Fibroblast of mammary gland (primary cell): ENCODE measurements at regions not wholly inside any gene's neighbourhood (a gene's known extent, or its start where the extent isn't known, plus 50 kb on each side); places are given as distances from the start of the nearest gene placed in this dataset.

Experiments
- DNase-seq: peaks from one replicate; pipeline ENCODE4 v3.0.0-alpha.2; 2010; ENCODE audit warnings: low read depth
- H3K4me3 ChIP-seq: 2 replicates; pipeline ENCODE4 v1.5.1; 2011; ENCODE audit warnings: low read depth, mild to moderate bottlenecking, low read length, moderate library complexity; ENCODE audit not compliant: control insufficient read depth
- CTCF ChIP-seq: conservative IDR thresholded peaks from 2 replicates; pipeline ENCODE4 v1.5.1; 2011; ENCODE audit warnings: low read depth, low read length, inconsistent platforms; ENCODE audit not compliant: control insufficient read depth, insufficient read depth

GRCh38 chr5:39518516-39518915 is 93.7 kb upstream of the DAB2 start:
- no peak overlapping the region for H3K4me3 ChIP-seq
- DNase-seq: peak; percentile 86
- TF ChIP-seq CTCF: no peak

DNA sequence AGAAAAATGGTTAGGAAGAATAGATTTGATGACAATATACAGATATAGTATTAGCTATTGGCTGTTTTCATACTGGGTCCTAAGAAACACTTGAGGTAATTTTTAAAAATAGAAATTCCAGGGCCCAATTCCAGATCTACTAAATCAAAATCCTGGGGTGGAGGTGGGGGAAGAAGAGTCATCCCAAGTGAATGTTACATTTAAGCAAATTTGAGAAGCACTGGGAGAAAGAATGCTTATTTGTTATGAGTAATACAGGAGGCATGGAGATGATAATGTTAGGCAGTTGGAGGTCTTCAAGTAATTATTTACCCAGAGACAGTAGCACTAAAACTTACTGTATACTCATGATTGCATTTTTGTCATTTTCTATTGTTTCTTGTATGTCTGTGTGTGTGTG is 93.0 kb upstream of the DAB2 start:
- peak; percentile 88 for DNase-seq
- no peak overlapping the region for H3K4me3 ChIP-seq
- TF ChIP-seq CTCF: no peak

DNA sequence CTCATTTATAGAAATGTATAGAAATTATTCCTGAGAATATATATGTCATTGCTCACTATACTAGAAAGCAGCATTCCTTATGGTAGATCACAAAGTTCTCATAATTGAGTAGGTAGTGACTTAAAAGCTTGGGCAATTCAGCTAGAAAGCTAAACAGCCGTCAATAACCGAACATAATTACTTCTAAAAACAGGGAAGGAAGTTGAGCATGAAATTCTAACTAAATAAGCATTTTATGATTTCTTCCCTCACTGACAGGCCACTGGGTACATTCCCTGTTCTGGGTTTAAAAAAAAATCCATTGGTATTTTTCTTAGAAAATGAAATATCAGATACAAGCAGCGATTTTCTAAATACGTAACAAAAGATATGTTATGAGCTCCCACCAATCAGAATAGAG is 91.1 kb upstream of the DAB2 start:
- no peak overlapping the region for H3K4me3 ChIP-seq
- no peak for TF ChIP-seq CTCF
- no peak for DNase-seq

GRCh38 chr5:39513236-39513635 is 88.5 kb upstream of the DAB2 start:
- no peak for DNase-seq
- H3K4me3 ChIP-seq: no peak overlapping the region
- TF ChIP-seq CTCF: no peak

GRCh38 chr5:39506211-39506610 is 81.4 kb upstream of the DAB2 start:
- peak; percentile 61 for DNase-seq
- H3K4me3 ChIP-seq: no peak overlapping the region
- TF ChIP-seq CTCF: no peak

- no peak for TF ChIP-seq CTCF
- peak; percentile 14 for DNase-seq
- no peak overlapping the region for H3K4me3 ChIP-seq
Observed at GRCh38 chr5:39505791-39506190, 81.0 kb upstream of the DAB2 start.

DNA sequence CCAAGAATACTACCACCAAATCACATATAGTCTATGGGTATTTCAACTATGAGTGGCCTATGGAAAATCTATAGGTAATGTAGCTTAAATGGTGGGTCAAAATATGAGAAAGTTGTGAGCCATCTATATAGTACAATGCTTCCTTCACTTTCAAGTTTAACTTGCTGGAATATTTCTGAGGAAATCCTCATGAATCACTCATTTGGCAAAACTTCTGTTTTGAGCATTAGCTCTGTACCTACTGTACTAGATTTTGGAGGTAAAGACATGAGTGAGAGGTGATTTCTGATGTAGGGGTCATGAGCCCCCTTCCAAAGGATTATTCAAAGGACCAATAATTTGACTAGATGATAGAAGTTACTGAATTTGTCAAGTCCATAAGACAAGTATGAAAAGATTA is 80.6 kb upstream of the DAB2 start:
- no peak for DNase-seq
- no peak for TF ChIP-seq CTCF
- no peak overlapping the region for H3K4me3 ChIP-seq
